GM23338 (cell line): ENCODE measurements at regions not wholly inside any gene's neighbourhood (a gene's known extent, or its start where the extent isn't known, plus 50 kb on each side); places are given as distances from the start of the nearest gene placed in this dataset.

Experiments
- ATAC-seq: fragments of 200-7000 bp; cut with Tn5 transposase; 3 replicates; pipeline ENCODE4 v1.9.1; 2020
- DNase-seq: peaks from one replicate; pipeline ENCODE4 v3.0.0-alpha.2; 2015; ENCODE audit warnings: low spot score
- H2AFZ ChIP-seq: fragments of 200-600 bp; sonication (generic); 2 replicates; pipeline ENCODE4 v1.8.0; 2016; ENCODE audit warnings: antibody characterized with exemption, mild to moderate bottlenecking, moderate library complexity
- H3F3A ChIP-seq: fragments of 200-600 bp; sonication (generic); replicated peaks from 2 replicates; pipeline ENCODE4 v1.8.0; 2017; ENCODE audit warnings: antibody characterized with exemption, mixed run types, low read depth
- H3K27ac ChIP-seq: fragments of 200-600 bp; sonication (generic); 2 replicates; pipeline ENCODE4 v1.6.1; 2016; ENCODE audit warnings: low read depth
- H3K27me3 ChIP-seq: fragments of 200-600 bp; sonication (generic); 2 replicates; pipeline ENCODE4 v1.8.0; 2016; ENCODE audit warnings: mild to moderate bottlenecking, mixed run types, moderate library complexity; ENCODE audit not compliant: insufficient read depth
- H3K36me3 ChIP-seq: fragments of 200-600 bp; sonication (generic); 2 replicates; pipeline ENCODE4 v1.8.0; 2016; ENCODE audit warnings: mild to moderate bottlenecking; ENCODE audit not compliant: insufficient read depth
- H3K4me1 ChIP-seq: fragments of 200-600 bp; sonication (generic); 2 replicates; pipeline ENCODE4 v1.8.0; 2016; ENCODE audit warnings: mild to moderate bottlenecking, moderate library complexity; ENCODE audit not compliant: insufficient read depth
- H3K4me2 ChIP-seq: fragments of 200-600 bp; sonication (generic); 2 replicates; pipeline ENCODE4 v1.7.1; 2017; ENCODE audit warnings: mixed run types
- H3K4me3 ChIP-seq: fragments of 200-600 bp; sonication (generic); 2 replicates; pipeline ENCODE4 v1.6.1; 2016; ENCODE audit warnings: mixed run types
- H3K79me2 ChIP-seq: fragments of 200-600 bp; sonication (generic); replicated peaks from 2 replicates; pipeline ENCODE4 v1.8.0; 2017; ENCODE audit warnings: mild to moderate bottlenecking; ENCODE audit not compliant: insufficient read depth
- H3K9me2 ChIP-seq: fragments of 200-600 bp; sonication (generic); 2 replicates; pipeline ENCODE4 v1.8.0; 2017; ENCODE audit not compliant: insufficient read depth
- H4K20me1 ChIP-seq: fragments of 200-600 bp; sonication (generic); replicated peaks from 2 replicates; pipeline ENCODE4 v1.8.0; 2017; ENCODE audit warnings: mild to moderate bottlenecking; ENCODE audit not compliant: insufficient read depth
- H3K27ac Mint-ChIP-seq: 2 replicates; pipeline ENCODE4 v1.8.0; 2020; ENCODE audit warnings: inconsistent platforms, mild to moderate bottlenecking, moderate library complexity, mixed read lengths
- H3K27me3 Mint-ChIP-seq: 3 replicates; pipeline ENCODE4 v1.8.0; 2022; ENCODE audit warnings: low read depth, mild to moderate bottlenecking, moderate library complexity, mixed read lengths, inconsistent platforms; ENCODE audit not compliant: insufficient read depth, poor library complexity
- H3K36me3 Mint-ChIP-seq: 3 replicates; pipeline ENCODE4 v1.8.0; 2021; ENCODE audit warnings: low read depth, mild to moderate bottlenecking, inconsistent platforms, moderate library complexity, mixed read lengths
- H3K4me1 Mint-ChIP-seq: 3 replicates; pipeline ENCODE4 v1.8.0; 2020; ENCODE audit warnings: mild to moderate bottlenecking, inconsistent platforms, mixed read lengths
- H3K4me3 Mint-ChIP-seq: 3 replicates; pipeline ENCODE4 v1.8.0; 2021; ENCODE audit warnings: moderate library complexity, mild to moderate bottlenecking, inconsistent platforms, mixed read lengths
- H3K9me3 Mint-ChIP-seq: 3 replicates; pipeline ENCODE4 v1.8.0; 2020; ENCODE audit warnings: moderate library complexity, mild to moderate bottlenecking, inconsistent platforms, mixed read lengths
- CREB1 ChIP-seq: fragments of 250-450 bp; sonication (Bioruptor Pico); IDR thresholded peaks from 2 replicates; pipeline ENCODE4 v1.5.0; 2020; ENCODE audit warnings: low read depth, mild to moderate bottlenecking, moderate library complexity
- EZH2 ChIP-seq: fragments of 200-600 bp; sonication (generic); IDR thresholded peaks from one replicate; pipeline ENCODE4 v1.8.0; 2017; ENCODE audit warnings: antibody characterized with exemption, mild to moderate bottlenecking, low read depth; ENCODE audit not compliant: unreplicated experiment
- EZH2phosphoT487 ChIP-seq: fragments of 200-600 bp; sonication (generic); IDR thresholded peaks from one replicate; pipeline ENCODE4 v1.8.1; 2018; ENCODE audit warnings: antibody characterized with exemption; ENCODE audit not compliant: unreplicated experiment
- JUNB ChIP-seq: IDR thresholded peaks from one replicate; pipeline ENCODE4 v1.6.1; 2016; ENCODE audit warnings: antibody characterized with exemption; ENCODE audit not compliant: unreplicated experiment
- NANOG ChIP-seq: IDR thresholded peaks from 2 replicates; pipeline ENCODE4 v1.6.1; 2016; ENCODE audit warnings: antibody characterized with exemption, borderline replicate concordance
- POLR2AphosphoS5 ChIP-seq: IDR thresholded peaks from 2 replicates; pipeline ENCODE4 v1.6.1; 2016; ENCODE audit warnings: antibody characterized with exemption, low read depth
- STAT1 ChIP-seq: IDR thresholded peaks from one replicate; pipeline ENCODE4 v1.6.1; 2016; ENCODE audit warnings: antibody characterized with exemption; ENCODE audit not compliant: unreplicated experiment
- ZNF114 ChIP-seq: fragments of 250-450 bp; sonication (Bioruptor Pico); IDR thresholded peaks from 2 replicates; pipeline ENCODE4 v1.5.0; 2020; ENCODE audit warnings: mild to moderate bottlenecking, moderate library complexity
- ZNF331 ChIP-seq: fragments of 250-450 bp; sonication (Bioruptor Pico); IDR thresholded peaks from 2 replicates; pipeline ENCODE4 v1.5.0; 2020; ENCODE audit warnings: low read depth, mild to moderate bottlenecking, moderate library complexity
- TF ChIP-seq, protein P1 (sequence below): fragments of 250-450 bp; sonication (Bioruptor Pico); IDR thresholded peaks from 2 replicates; pipeline ENCODE4 v1.5.0; 2020; ENCODE audit warnings: mild to moderate bottlenecking, moderate library complexity
- TF ChIP-seq, protein P2 (sequence below), 2 experiments: fragments of 200-600 bp in 1 of 2; sonication (generic) in 1 of 2; conservative IDR thresholded peaks; 2 replicates each; pipeline versions ENCODE4 v1.5.1 to v1.6.1; 2016 to 2017; ENCODE audit warnings: antibody characterized with exemption in 2 of 2, low read depth in 2 of 2, mild to moderate bottlenecking in 2 of 2, moderate library complexity in 1 of 2
- TF ChIP-seq, protein P3 (sequence below): IDR thresholded peaks from 2 replicates; pipeline ENCODE4 v1.6.1; 2016; ENCODE audit warnings: antibody characterized with exemption
- TF ChIP-seq, protein P4 (sequence below): IDR thresholded peaks from one replicate; pipeline ENCODE4 v1.6.1; 2018; ENCODE audit warnings: antibody characterized with exemption; ENCODE audit not compliant: unreplicated experiment

DNA sequence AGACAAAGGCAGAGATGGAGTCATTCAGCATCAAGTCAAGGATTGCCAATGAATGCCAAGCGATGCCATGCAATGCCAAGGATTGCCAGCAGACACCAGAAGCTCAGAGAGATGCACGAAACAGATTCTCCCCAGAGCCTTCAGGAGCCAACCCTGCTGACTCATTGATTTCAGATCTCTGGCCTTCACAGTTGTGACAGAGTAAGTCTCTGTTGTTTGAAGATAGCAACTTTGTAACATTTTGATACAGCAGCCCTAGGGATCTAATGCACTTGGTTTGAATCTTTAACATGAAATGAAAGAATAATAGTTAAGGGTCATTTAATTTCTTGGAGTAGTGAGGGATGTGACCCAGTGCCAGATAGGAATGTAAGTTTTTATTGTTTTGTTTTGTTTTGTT lies 287.4 kb upstream of the RUNX1 start:
- no peaks in the 10 kb centered on the region for H3K36me3 ChIP-seq
- H3K27ac ChIP-seq: no peak overlapping the region
- H3K27me3 ChIP-seq: no peaks in the 10 kb centered on the region
- no peak overlapping the region for H3K4me3 ChIP-seq
- H3K4me1 ChIP-seq: no peaks in the 10 kb centered on the region
- no peaks in the 10 kb centered on the region for H3K36me3 Mint-ChIP-seq
- ATAC-seq: no peak
- no peaks in the 10 kb centered on the region for H4K20me1 ChIP-seq
- no peak for DNase-seq
- no peaks in the 10 kb centered on the region for H3F3A ChIP-seq
- H3K27ac Mint-ChIP-seq: no peak overlapping the region
- H3K4me1 Mint-ChIP-seq: no peaks in the 10 kb centered on the region
- no peaks in the 10 kb centered on the region for H3K9me2 ChIP-seq
- H3K4me2 ChIP-seq: no peak overlapping the region
- no peaks in the 10 kb centered on the region for H3K79me2 ChIP-seq
- H2AFZ ChIP-seq: no peak overlapping the region
- peaks cover 2% of the 10 kb centered on the region; the same call in 2 of the 3 replicates for H3K9me3 Mint-ChIP-seq
- no peak overlapping the region for H3K4me3 Mint-ChIP-seq
- TF ChIP-seq, protein P1, sequence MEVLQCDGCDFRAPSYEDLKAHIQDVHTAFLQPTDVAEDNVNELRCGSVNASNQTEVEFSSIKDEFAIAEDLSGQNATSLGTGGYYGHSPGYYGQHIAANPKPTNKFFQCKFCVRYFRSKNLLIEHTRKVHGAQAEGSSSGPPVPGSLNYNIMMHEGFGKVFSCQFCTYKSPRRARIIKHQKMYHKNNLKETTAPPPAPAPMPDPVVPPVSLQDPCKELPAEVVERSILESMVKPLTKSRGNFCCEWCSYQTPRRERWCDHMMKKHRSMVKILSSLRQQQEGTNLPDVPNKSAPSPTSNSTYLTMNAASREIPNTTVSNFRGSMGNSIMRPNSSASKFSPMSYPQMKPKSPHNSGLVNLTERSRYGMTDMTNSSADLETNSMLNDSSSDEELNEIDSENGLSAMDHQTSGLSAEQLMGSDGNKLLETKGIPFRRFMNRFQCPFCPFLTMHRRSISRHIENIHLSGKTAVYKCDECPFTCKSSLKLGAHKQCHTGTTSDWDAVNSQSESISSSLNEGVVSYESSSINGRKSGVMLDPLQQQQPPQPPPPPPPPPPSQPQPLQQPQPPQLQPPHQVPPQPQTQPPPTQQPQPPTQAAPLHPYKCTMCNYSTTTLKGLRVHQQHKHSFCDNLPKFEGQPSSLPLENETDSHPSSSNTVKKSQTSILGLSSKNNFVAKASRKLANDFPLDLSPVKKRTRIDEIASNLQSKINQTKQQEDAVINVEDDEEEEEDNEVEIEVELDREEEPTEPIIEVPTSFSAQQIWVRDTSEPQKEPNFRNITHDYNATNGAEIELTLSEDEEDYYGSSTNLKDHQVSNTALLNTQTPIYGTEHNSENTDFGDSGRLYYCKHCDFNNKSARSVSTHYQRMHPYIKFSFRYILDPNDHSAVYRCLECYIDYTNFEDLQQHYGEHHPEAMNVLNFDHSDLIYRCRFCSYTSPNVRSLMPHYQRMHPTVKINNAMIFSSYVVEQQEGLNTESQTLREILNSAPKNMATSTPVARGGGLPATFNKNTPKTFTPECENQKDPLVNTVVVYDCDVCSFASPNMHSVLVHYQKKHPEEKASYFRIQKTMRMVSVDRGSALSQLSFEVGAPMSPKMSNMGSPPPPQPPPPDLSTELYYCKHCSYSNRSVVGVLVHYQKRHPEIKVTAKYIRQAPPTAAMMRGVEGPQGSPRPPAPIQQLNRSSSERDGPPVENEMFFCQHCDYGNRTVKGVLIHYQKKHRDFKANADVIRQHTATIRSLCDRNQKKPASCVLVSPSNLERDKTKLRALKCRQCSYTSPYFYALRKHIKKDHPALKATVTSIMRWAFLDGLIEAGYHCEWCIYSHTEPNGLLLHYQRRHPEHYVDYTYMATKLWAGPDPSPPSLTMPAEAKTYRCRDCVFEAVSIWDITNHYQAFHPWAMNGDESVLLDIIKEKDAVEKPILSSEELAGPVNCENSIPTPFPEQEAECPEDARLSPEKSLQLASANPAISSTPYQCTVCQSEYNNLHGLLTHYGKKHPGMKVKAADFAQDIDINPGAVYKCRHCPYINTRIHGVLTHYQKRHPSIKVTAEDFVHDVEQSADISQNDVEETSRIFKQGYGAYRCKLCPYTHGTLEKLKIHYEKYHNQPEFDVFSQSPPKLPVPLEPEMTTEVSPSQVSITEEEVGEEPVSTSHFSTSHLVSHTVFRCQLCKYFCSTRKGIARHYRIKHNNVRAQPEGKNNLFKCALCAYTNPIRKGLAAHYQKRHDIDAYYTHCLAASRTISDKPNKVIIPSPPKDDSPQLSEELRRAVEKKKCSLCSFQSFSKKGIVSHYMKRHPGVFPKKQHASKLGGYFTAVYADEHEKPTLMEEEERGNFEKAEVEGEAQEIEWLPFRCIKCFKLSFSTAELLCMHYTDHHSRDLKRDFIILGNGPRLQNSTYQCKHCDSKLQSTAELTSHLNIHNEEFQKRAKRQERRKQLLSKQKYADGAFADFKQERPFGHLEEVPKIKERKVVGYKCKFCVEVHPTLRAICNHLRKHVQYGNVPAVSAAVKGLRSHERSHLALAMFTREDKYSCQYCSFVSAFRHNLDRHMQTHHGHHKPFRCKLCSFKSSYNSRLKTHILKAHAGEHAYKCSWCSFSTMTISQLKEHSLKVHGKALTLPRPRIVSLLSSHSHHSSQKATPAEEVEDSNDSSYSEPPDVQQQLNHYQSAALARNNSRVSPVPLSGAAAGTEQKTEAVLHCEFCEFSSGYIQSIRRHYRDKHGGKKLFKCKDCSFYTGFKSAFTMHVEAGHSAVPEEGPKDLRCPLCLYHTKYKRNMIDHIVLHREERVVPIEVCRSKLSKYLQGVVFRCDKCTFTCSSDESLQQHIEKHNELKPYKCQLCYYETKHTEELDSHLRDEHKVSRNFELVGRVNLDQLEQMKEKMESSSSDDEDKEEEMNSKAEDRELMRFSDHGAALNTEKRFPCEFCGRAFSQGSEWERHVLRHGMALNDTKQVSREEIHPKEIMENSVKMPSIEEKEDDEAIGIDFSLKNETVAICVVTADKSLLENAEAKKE (CRISPR knock-in tag): no peak
- TF ChIP-seq, protein P2, sequence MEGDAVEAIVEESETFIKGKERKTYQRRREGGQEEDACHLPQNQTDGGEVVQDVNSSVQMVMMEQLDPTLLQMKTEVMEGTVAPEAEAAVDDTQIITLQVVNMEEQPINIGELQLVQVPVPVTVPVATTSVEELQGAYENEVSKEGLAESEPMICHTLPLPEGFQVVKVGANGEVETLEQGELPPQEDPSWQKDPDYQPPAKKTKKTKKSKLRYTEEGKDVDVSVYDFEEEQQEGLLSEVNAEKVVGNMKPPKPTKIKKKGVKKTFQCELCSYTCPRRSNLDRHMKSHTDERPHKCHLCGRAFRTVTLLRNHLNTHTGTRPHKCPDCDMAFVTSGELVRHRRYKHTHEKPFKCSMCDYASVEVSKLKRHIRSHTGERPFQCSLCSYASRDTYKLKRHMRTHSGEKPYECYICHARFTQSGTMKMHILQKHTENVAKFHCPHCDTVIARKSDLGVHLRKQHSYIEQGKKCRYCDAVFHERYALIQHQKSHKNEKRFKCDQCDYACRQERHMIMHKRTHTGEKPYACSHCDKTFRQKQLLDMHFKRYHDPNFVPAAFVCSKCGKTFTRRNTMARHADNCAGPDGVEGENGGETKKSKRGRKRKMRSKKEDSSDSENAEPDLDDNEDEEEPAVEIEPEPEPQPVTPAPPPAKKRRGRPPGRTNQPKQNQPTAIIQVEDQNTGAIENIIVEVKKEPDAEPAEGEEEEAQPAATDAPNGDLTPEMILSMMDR (conservative IDR thresholded peaks at IDR 0.05; ENCODE audit: low read depth in 2 of 2): no peak
- TF ChIP-seq NANOG (no peak), CREB1 (no peak), POLR2AphosphoS5 (no peak), EZH2 (no peak), JUNB (no peak), STAT1 (no peak), ZNF114 (CRISPR knock-in tag) (no peak), ZNF331 (CRISPR knock-in tag) (no peak), EZH2phosphoT487 (no peak)
- TF ChIP-seq, protein P3, sequence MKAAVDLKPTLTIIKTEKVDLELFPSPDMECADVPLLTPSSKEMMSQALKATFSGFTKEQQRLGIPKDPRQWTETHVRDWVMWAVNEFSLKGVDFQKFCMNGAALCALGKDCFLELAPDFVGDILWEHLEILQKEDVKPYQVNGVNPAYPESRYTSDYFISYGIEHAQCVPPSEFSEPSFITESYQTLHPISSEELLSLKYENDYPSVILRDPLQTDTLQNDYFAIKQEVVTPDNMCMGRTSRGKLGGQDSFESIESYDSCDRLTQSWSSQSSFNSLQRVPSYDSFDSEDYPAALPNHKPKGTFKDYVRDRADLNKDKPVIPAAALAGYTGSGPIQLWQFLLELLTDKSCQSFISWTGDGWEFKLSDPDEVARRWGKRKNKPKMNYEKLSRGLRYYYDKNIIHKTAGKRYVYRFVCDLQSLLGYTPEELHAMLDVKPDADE: no peak
- TF ChIP-seq, protein P4, sequence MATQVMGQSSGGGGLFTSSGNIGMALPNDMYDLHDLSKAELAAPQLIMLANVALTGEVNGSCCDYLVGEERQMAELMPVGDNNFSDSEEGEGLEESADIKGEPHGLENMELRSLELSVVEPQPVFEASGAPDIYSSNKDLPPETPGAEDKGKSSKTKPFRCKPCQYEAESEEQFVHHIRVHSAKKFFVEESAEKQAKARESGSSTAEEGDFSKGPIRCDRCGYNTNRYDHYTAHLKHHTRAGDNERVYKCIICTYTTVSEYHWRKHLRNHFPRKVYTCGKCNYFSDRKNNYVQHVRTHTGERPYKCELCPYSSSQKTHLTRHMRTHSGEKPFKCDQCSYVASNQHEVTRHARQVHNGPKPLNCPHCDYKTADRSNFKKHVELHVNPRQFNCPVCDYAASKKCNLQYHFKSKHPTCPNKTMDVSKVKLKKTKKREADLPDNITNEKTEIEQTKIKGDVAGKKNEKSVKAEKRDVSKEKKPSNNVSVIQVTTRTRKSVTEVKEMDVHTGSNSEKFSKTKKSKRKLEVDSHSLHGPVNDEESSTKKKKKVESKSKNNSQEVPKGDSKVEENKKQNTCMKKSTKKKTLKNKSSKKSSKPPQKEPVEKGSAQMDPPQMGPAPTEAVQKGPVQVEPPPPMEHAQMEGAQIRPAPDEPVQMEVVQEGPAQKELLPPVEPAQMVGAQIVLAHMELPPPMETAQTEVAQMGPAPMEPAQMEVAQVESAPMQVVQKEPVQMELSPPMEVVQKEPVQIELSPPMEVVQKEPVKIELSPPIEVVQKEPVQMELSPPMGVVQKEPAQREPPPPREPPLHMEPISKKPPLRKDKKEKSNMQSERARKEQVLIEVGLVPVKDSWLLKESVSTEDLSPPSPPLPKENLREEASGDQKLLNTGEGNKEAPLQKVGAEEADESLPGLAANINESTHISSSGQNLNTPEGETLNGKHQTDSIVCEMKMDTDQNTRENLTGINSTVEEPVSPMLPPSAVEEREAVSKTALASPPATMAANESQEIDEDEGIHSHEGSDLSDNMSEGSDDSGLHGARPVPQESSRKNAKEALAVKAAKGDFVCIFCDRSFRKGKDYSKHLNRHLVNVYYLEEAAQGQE: no peak
- peaks cover under 1% of the 10 kb centered on the region for H3K27me3 Mint-ChIP-seq
